ENCODE measurements at regions not wholly inside any gene's neighbourhood (a gene's known extent, or its start where the extent isn't known, plus 50 kb on each side); places are given as distances from the start of the nearest gene placed in this dataset.

GRCh38 chr21:36589352-36589971, 109.5 kb upstream of the SIM2 start:
- no peak overlapping the region for H3K4me3 ChIP-seq (ENCODE audit: low read depth, poor library complexity, severe bottlenecking)
- TF ChIP-seq CTCF (IDR thresholded peaks at IDR 0.05) (no peak), POLR2A (IDR thresholded peaks at IDR 0.05) (no peak)
- peak in 1 of 2 donors; percentile 25 for DNase-seq (ENCODE audit: low spot score in 2 of 2)
- intact Hi-C loops (cut with DNase I; ENCODE audit: low total_unique reads) = no loop called here
- WGBS, 2 donors = 28 to 41% methylated on average over 10 of the region's 10 CpGs

- no peak for DNase-seq (ENCODE audit: low spot score in 2 of 2)
- intact Hi-C loops (cut with DNase I; ENCODE audit: low total_unique reads) = no loop called here
- 67 to 69% methylated on average over 16 of the region's 16 CpGs for WGBS, 2 donors
- TF ChIP-seq CTCF (IDR thresholded peaks at IDR 0.05) = no peak
- TF ChIP-seq POLR2A (IDR thresholded peaks at IDR 0.05) = no peak
- H3K4me3 ChIP-seq (ENCODE audit: low read depth, poor library complexity, severe bottlenecking) = no peak overlapping the region
Measured at GRCh38 chr21:36591326-36591970, 107.5 kb upstream of the SIM2 start.

- no peak overlapping the region for H3K4me3 ChIP-seq (ENCODE audit: low read depth, poor library complexity, severe bottlenecking)
- intact Hi-C loops (cut with DNase I; ENCODE audit: low total_unique reads) = no loop called here
- TF ChIP-seq CTCF (IDR thresholded peaks at IDR 0.05) = no peak
- no peak for TF ChIP-seq POLR2A (IDR thresholded peaks at IDR 0.05)
- 62 to 64% methylated on average over 2 of the region's 2 CpGs for WGBS, 2 donors
- no peak for DNase-seq (ENCODE audit: low spot score in 2 of 2)
Measured at GRCh38 chr21:36596174-36596573, 102.7 kb upstream of the SIM2 start.

- intact Hi-C loops (cut with DNase I; ENCODE audit: low total_unique reads) = no loop called here
- no peak overlapping the region for H3K4me3 ChIP-seq (ENCODE audit: low read depth, poor library complexity, severe bottlenecking)
- TF ChIP-seq POLR2A (IDR thresholded peaks at IDR 0.05) (no peak), CTCF (IDR thresholded peaks at IDR 0.05) (no peak)
- DNase-seq (ENCODE audit: low spot score in 2 of 2) = no peak
- WGBS, 2 donors = 40 to 46% methylated on average over 3 of the region's 3 CpGs
Measured at GRCh38 chr21:36601362-36601761, 97.6 kb upstream of the SIM2 start.

- TF ChIP-seq CTCF (IDR thresholded peaks at IDR 0.05) (no peak), POLR2A (IDR thresholded peaks at IDR 0.05) (no peak)
- no peak for DNase-seq (ENCODE audit: low spot score in 2 of 2)
- no peak overlapping the region for H3K4me3 ChIP-seq (ENCODE audit: low read depth, poor library complexity, severe bottlenecking)
- 49 to 53% methylated on average over 8 of the region's 8 CpGs for WGBS, 2 donors
- intact Hi-C loops (cut with DNase I; ENCODE audit: low total_unique reads) = no loop called here
Measured at GRCh38 chr21:36602735-36603134, 96.2 kb upstream of the SIM2 start.

GRCh38 chr21:36603221-36603620, 95.7 kb upstream of the SIM2 start:
- H3K4me3 ChIP-seq (ENCODE audit: low read depth, poor library complexity, severe bottlenecking) = no peak overlapping the region
- 49 to 62% methylated on average over 2 of the region's 2 CpGs for WGBS, 2 donors
- no peak for DNase-seq (ENCODE audit: low spot score in 2 of 2)
- TF ChIP-seq CTCF (IDR thresholded peaks at IDR 0.05) = no peak
- TF ChIP-seq POLR2A (IDR thresholded peaks at IDR 0.05) = no peak
- intact Hi-C loops (cut with DNase I; ENCODE audit: low total_unique reads) = no loop called here
